HCT116 (cell line): ENCODE measurements at regions not wholly inside any gene's neighbourhood (a gene's known extent, or its start where the extent isn't known, plus 50 kb on each side); places are given as distances from the start of the nearest gene placed in this dataset.

ENCODE experiments used
- ATAC-seq: fragments of 200-7000 bp; cut with Tn5 transposase; 2 replicates; pipeline ENCODE4 v1.9.1; 2020; ENCODE audit warnings: mild to moderate bottlenecking, moderate library complexity
- BruUV-seq: library from RNA; stranded (reverse); fragments of 400-500 nt; replicated peaks from 2 replicates; lab custom pipeline; 2021; lab: Mats Ljungman, UMichigan
- CTCF ChIA-PET: fragments of 300-600 bp; sonication (Branson Sonifier 250); formaldehyde crosslinking; loops from one replicate; lab custom pipeline; 2021; ENCODE audit warnings: antibody characterized with exemption; lab: Charles Lee
- POLR2A ChIA-PET: fragments of 300-600, 350-600 bp; sonication (Branson Sonifier 250); formaldehyde crosslinking; loops from one replicate; lab custom pipeline; 2021; ENCODE audit warnings: antibody characterized with exemption; lab: Charles Lee
- RAD21 ChIA-PET, 2 experiments: fragments of 300-600 bp; sonication (Branson Sonifier 250); formaldehyde crosslinking; loops; one replicate each; lab custom pipeline; 2023; ENCODE audit warnings: low total read pairs in 2 of 2; ENCODE audit not compliant: uncharacterized antibody in 2 of 2, unreplicated experiment in 2 of 2, low non-redundant PET in 1 of 2; lab: Charles Lee
- DNase-seq: peaks from one replicate; pipeline ENCODE4 v3.0.0-alpha.2; 2010; ENCODE audit warnings: low read depth, low spot score
- H2AFZ ChIP-seq: fragments of 200-600 bp; shearing (Covaris generic), sonication (generic); 2 replicates; pipeline ENCODE4 v1.6.1; 2017; ENCODE audit warnings: low read depth, mixed run types, mixed read lengths, antibody characterized with exemption, low read length; ENCODE audit not compliant: poor library complexity, severe bottlenecking
- H3K27ac ChIP-seq: 2 replicates; pipeline ENCODE4 v1.5.1; 2012; ENCODE audit warnings: low read depth, low read length
- H3K27me3 ChIP-seq: fragments of 200-600 bp; sonication (generic); 2 replicates; pipeline ENCODE4 v1.6.1; 2016; ENCODE audit warnings: mixed run types, low read length, mixed read lengths; ENCODE audit not compliant: insufficient read depth
- H3K36me3 ChIP-seq, 2 experiments: fragments of 200-500 bp in 1 of 2; fragments of 200-600 bp in 1 of 2; sonication (Bioruptor generic) in 1 of 2; sonication (generic) in 1 of 2; 2 replicates each; pipeline versions ENCODE4 v1.5.1 to v1.6.1; 2014 to 2016; ENCODE audit warnings: low read length in 2 of 2, inconsistent platforms in 1 of 2, mixed read lengths in 1 of 2, mixed run types in 1 of 2; ENCODE audit not compliant: insufficient read depth in 2 of 2, control insufficient read depth in 1 of 2
- H3K4me1 ChIP-seq, 2 experiments: fragments of 200-600 bp in 1 of 2; sonication (generic) in 1 of 2; 2 replicates each; pipeline versions ENCODE4 v1.5.1 to v1.6.1; 2012 to 2017; ENCODE audit warnings: low read length in 2 of 2, inconsistent platforms in 1 of 2, mild to moderate bottlenecking in 1 of 2, mixed read lengths in 1 of 2, mixed run types in 1 of 2, moderate library complexity in 1 of 2; ENCODE audit not compliant: insufficient read depth in 2 of 2, control insufficient read depth in 1 of 2
- H3K4me2 ChIP-seq: fragments of 200-600 bp; sonication (generic); 2 replicates; pipeline ENCODE4 v1.6.1; 2017; ENCODE audit warnings: mixed run types, low read length, mixed read lengths
- H3K4me3 ChIP-seq, 2 experiments: fragments of 200-600 bp in 1 of 2; sonication (generic) in 1 of 2; replicated peaks in 1 of 2; 2 replicates each; pipeline ENCODE4 v1.5.1; 2011 to 2016; ENCODE audit warnings: low read length in 2 of 2, control low read depth in 1 of 2, low read depth in 1 of 2, mild to moderate bottlenecking in 1 of 2, mixed read lengths in 1 of 2, mixed run types in 1 of 2
- H3K79me2 ChIP-seq: fragments of 200-600 bp; sonication (generic); 2 replicates; pipeline ENCODE4 v1.6.1; 2017; ENCODE audit warnings: mild to moderate bottlenecking, mixed run types, low read length, moderate library complexity, mixed read lengths; ENCODE audit not compliant: insufficient read depth
- H3K9ac ChIP-seq: fragments of 200-600 bp; sonication (generic); 2 replicates; pipeline ENCODE4 v1.6.1; 2016; ENCODE audit warnings: low read length, mixed read lengths
- H3K9me2 ChIP-seq: fragments of 200-600 bp; sonication (generic), shearing (Covaris generic); 2 replicates; pipeline ENCODE4 v1.6.1; 2017; ENCODE audit warnings: mixed run types, mild to moderate bottlenecking, moderate library complexity; ENCODE audit not compliant: insufficient read depth
- H3K9me3 ChIP-seq, 2 experiments: fragments of 200-500 bp in 1 of 2; fragments of 200-600 bp in 1 of 2; sonication (Bioruptor generic) in 1 of 2; sonication (generic) in 1 of 2; 2 replicates each; pipeline ENCODE4 v1.6.1; 2014 to 2017; ENCODE audit warnings: low read length in 2 of 2, mixed read lengths in 2 of 2, inconsistent platforms in 1 of 2, low read depth in 1 of 2, mild to moderate bottlenecking in 1 of 2, mixed run types in 1 of 2, moderate library complexity in 1 of 2; ENCODE audit not compliant: control insufficient read depth in 1 of 2, insufficient read depth in 1 of 2
- H4K20me1 ChIP-seq: fragments of 200-600 bp; sonication (generic), shearing (Covaris generic); 2 replicates; pipeline ENCODE4 v1.6.1; 2017; ENCODE audit warnings: mixed run types, mild to moderate bottlenecking, moderate library complexity; ENCODE audit not compliant: insufficient read depth
- ATF3 ChIP-seq: IDR thresholded peaks from 2 replicates; pipeline ENCODE4 v1.6.1; 2012
- CEBPB ChIP-seq: IDR thresholded peaks from 2 replicates; pipeline ENCODE4 v1.6.1; 2012; ENCODE audit warnings: low read depth
- CTCF ChIP-seq, 3 experiments: fragments of 200-600 bp in 1 of 3; sonication (generic) in 1 of 3; IDR thresholded peaks in 2 of 3; conservative IDR thresholded peaks in 1 of 3; 2 replicates each; pipeline ENCODE4 v1.5.1; 2012 to 2017; ENCODE audit warnings: low read depth in 2 of 3, low read length in 2 of 3, antibody characterized with exemption in 1 of 3, borderline replicate concordance in 1 of 3, control low read depth in 1 of 3, mild to moderate bottlenecking in 1 of 3, mixed read lengths in 1 of 3, mixed run types in 1 of 3, moderate library complexity in 1 of 3; ENCODE audit not compliant: insufficient read depth in 1 of 3
- EGR1 ChIP-seq: IDR thresholded peaks from 2 replicates; pipeline ENCODE4 v1.6.1; 2012; ENCODE audit warnings: low read depth
- EZH2phosphoT487 ChIP-seq: fragments of 200-600 bp; IDR thresholded peaks from 2 replicates; pipeline ENCODE4 v1.6.1; 2018; ENCODE audit warnings: antibody characterized with exemption, borderline replicate concordance
- FOSL1 ChIP-seq: IDR thresholded peaks from 2 replicates; pipeline ENCODE4 v1.6.1; 2012; ENCODE audit warnings: low read depth
- JUND ChIP-seq: IDR thresholded peaks from 2 replicates; pipeline ENCODE4 v1.6.1; 2012
- MAX ChIP-seq: IDR thresholded peaks from 2 replicates; pipeline ENCODE4 v1.6.1; 2012
- POLR2A ChIP-seq: IDR thresholded peaks from 2 replicates; pipeline ENCODE4 v1.7.0; 2011; ENCODE audit warnings: borderline replicate concordance; ENCODE audit not compliant: insufficient read depth, insufficient read length; ENCODE audit errors: extremely low read depth
- POLR2AphosphoS5 ChIP-seq: IDR thresholded peaks from 2 replicates; pipeline ENCODE4 v1.6.1; 2011; ENCODE audit warnings: mild to moderate bottlenecking, low read depth, low read length, moderate library complexity
- RAD21 ChIP-seq: IDR thresholded peaks from 2 replicates; pipeline ENCODE4 v1.6.1; 2012; ENCODE audit warnings: low read depth, mild to moderate bottlenecking
- SIN3A ChIP-seq: IDR thresholded peaks from 2 replicates; pipeline ENCODE4 v1.6.1; 2012; ENCODE audit warnings: low read depth
- SRF ChIP-seq: IDR thresholded peaks from 2 replicates; pipeline ENCODE4 v1.6.1; 2012; ENCODE audit warnings: low read depth
- TCF7L2 ChIP-seq: IDR thresholded peaks from 2 replicates; pipeline ENCODE4 v1.7.0; 2011; ENCODE audit warnings: borderline replicate concordance, inconsistent platforms; ENCODE audit not compliant: insufficient read depth, insufficient read length; ENCODE audit errors: extremely low read depth
- YY1 ChIP-seq: IDR thresholded peaks from 2 replicates; pipeline ENCODE4 v1.6.1; 2011; ENCODE audit warnings: low read length, low read depth, moderate library complexity, mild to moderate bottlenecking; ENCODE audit not compliant: insufficient replicate concordance; ENCODE audit errors: extremely low read depth
- ZBTB33 ChIP-seq: IDR thresholded peaks from 2 replicates; pipeline ENCODE4 v1.6.1; 2011; ENCODE audit warnings: mild to moderate bottlenecking, low read length, moderate library complexity; ENCODE audit not compliant: insufficient replicate concordance; ENCODE audit errors: extremely low read depth
- ZFX ChIP-seq: fragments of 450-650 bp; IDR thresholded peaks from 2 replicates; pipeline ENCODE4 v1.6.1; 2017
- ZNF274 ChIP-seq: fragments of 200-500 bp; sonication (Bioruptor generic); IDR thresholded peaks from 2 replicates; pipeline ENCODE4 v1.6.1; 2014; ENCODE audit warnings: mild to moderate bottlenecking, low read depth, low read length, inconsistent platforms
- intact Hi-C: fragments of 100-400 bp; cut with micrococcal nuclease; formaldehyde crosslinking; loops from 2 replicates; pipeline ENCODE4 v1.10.0; 2022

GRCh38 chr20:51096582-51097267, 73.8 kb upstream of the KCNG1 start (continued):
- TF ChIP-seq SRF: no peak
- TF ChIP-seq RAD21: no peak
- TF ChIP-seq ZBTB33: no peak
- no peak for TF ChIP-seq EZH2phosphoT487
- TF ChIP-seq FOSL1: no peak
- TF ChIP-seq JUND: no peak
- no peak for TF ChIP-seq POLR2AphosphoS5
- TF ChIP-seq MAX: no peak
- no peak for TF ChIP-seq ZNF274

GRCh38 chr20:51095633-51096521, 73.0 kb upstream of the KCNG1 start:
- no peak overlapping the region for H3K4me2 ChIP-seq
- H3K27ac ChIP-seq: no peak overlapping the region
- H3K36me3 ChIP-seq: no peaks in the 10 kb centered on the region
- no peaks in the 10 kb centered on the region for H3K79me2 ChIP-seq
- H3K27me3 ChIP-seq: peaks cover 53% of the 10 kb centered on the region
- no peaks in the 10 kb centered on the region for H3K9me3 ChIP-seq
- BruUV-seq: no TSS peak
- ChIA-PET RAD21 (no interaction called here), CTCF (no interaction called here), POLR2A (no interaction called here)
- intact Hi-C loops: no loop called here
- H3K4me1 ChIP-seq: no peaks in the 10 kb centered on the region
- DNase-seq (no peak), ATAC-seq (no peak)
- H2AFZ ChIP-seq: no peak overlapping the region
- H3K9ac ChIP-seq: no peak overlapping the region
- no peak overlapping the region for H3K4me3 ChIP-seq
- H4K20me1 ChIP-seq: no peaks in the 10 kb centered on the region
- H3K9me2 ChIP-seq: no peaks in the 10 kb centered on the region
- no peak for TF ChIP-seq CEBPB
- TF ChIP-seq YY1: no peak
- TF ChIP-seq ZNF274: no peak
- no peak for TF ChIP-seq ATF3
- TF ChIP-seq ZFX: no peak
- no peak for TF ChIP-seq SRF
- TF ChIP-seq TCF7L2: no peak
- no peak for TF ChIP-seq CTCF (IDR thresholded peaks at IDR 0.05 in 2 of 3, conservative IDR thresholded peaks at IDR 0.05 in 1 of 3; ENCODE audit: borderline replicate concordance in 1 of 3, insufficient read depth in 1 of 3, low read depth in 2 of 3, low read length in 2 of 3)
- TF ChIP-seq SIN3A: no peak
- no peak for TF ChIP-seq EGR1
- TF ChIP-seq POLR2A: no peak
- TF ChIP-seq FOSL1: no peak
